ENCODE measurements at regions not wholly inside any gene's neighbourhood (a gene's known extent, or its start where the extent isn't known, plus 50 kb on each side); places are given as distances from the start of the nearest gene placed in this dataset.
"Not testable (repeated sequence)": the region's sequence is repeated elsewhere in the genome, so short reads cannot be mapped to it uniquely, and the experiment has no call there.

DNA sequence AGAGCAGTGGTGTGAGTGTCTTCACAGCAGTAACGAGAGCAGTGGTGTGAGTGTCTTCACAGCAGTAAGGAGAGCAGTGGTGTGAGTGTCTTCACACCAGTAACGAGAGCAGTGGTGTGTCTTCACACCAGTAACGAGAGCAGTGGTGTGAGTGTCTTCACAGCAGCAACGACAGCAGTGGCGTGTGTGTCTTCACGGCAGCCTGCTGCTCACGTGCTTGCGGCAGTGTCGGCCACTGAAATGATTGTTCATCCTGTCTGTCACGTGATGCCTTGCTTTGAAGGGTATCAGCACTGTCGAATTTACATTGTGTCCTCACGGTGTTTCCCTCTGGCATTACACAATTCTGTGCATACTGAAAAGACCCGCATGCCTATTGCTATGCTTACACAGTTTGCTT is 541.4 kb upstream of the SALL3 start:
- H3K4me3 ChIP-seq (ENCODE audit: extremely low read depth, insufficient read depth, low read length, poor library complexity, severe bottlenecking); H3K27ac ChIP-seq (ENCODE audit: low read depth, low read length, severe bottlenecking); H3K4me1 ChIP-seq (ENCODE audit: control insufficient read depth, insufficient read depth, low read length, poor library complexity, severe bottlenecking); H3K36me3 ChIP-seq (ENCODE audit: control insufficient read depth, insufficient read depth, low read length); H3K9me3 ChIP-seq (ENCODE audit: control insufficient read depth, low read length): not testable (repeated sequence)
- 88 to 93% methylated on average over 11 of the region's 13 CpGs for WGBS, 2 experiments (ENCODE audit: insufficient coverage in 2 of 2)

DNA sequence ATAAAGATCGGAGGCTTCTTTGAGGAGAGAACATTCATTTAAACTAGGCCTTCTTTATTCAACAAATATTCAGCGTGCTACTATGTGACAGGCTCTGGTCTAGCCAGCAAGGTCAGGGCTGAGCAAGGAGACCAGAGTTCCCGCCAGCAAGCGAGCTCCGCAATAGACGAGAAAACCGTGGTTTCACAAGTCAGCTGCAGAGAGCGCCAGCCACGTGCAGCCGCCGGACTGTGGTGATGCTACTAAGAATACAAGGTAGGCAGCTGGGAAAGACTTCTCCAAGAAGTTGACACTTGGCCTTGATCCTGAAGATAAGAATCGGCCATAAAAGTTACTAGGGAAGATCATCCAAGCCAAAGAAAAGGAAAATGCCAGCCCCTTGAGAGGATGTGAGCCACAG is 533.7 kb upstream of the SALL3 start:
- no peak overlapping the region for H3K4me3 ChIP-seq (ENCODE audit: extremely low read depth, insufficient read depth, low read length, poor library complexity, severe bottlenecking)
- no peak overlapping the region for H3K27ac ChIP-seq (ENCODE audit: low read depth, low read length, severe bottlenecking)
- H3K4me1 ChIP-seq (ENCODE audit: control insufficient read depth, insufficient read depth, low read length, poor library complexity, severe bottlenecking), result no peaks in the 10 kb centered on the region
- 90 to 93% methylated on average over 11 of the region's 12 CpGs for WGBS, 2 experiments (ENCODE audit: insufficient coverage in 2 of 2)
- H3K36me3 ChIP-seq (ENCODE audit: control insufficient read depth, insufficient read depth, low read length), result no peaks in the 10 kb centered on the region
- H3K9me3 ChIP-seq (ENCODE audit: control insufficient read depth, low read length), result no peaks in the 10 kb centered on the region

- no peak overlapping the region for H3K27ac ChIP-seq (ENCODE audit: low read depth, low read length, severe bottlenecking)
- WGBS, 2 experiments (ENCODE audit: insufficient coverage in 2 of 2), result 80 to 89% methylated on average over 1 to 2 of the region's 4 CpGs
- H3K9me3 ChIP-seq (ENCODE audit: control insufficient read depth, low read length), result no peaks in the 10 kb centered on the region
- no peaks in the 10 kb centered on the region for H3K4me1 ChIP-seq (ENCODE audit: control insufficient read depth, insufficient read depth, low read length, poor library complexity, severe bottlenecking)
- H3K36me3 ChIP-seq (ENCODE audit: control insufficient read depth, insufficient read depth, low read length), result no peaks in the 10 kb centered on the region
- no peak overlapping the region for H3K4me3 ChIP-seq (ENCODE audit: extremely low read depth, insufficient read depth, low read length, poor library complexity, severe bottlenecking)
Measured at GRCh38 chr18:78447211-78447610, 532.4 kb upstream of the SALL3 start.

GRCh38 chr18:78448106-78448505 is 531.5 kb upstream of the SALL3 start:
- H3K27ac ChIP-seq (ENCODE audit: low read depth, low read length, severe bottlenecking), result no peak overlapping the region
- H3K36me3 ChIP-seq (ENCODE audit: control insufficient read depth, insufficient read depth, low read length), result no peaks in the 10 kb centered on the region
- 64 to 73% methylated on average over 3 to 4 of the region's 5 CpGs for WGBS, 2 experiments (ENCODE audit: insufficient coverage in 2 of 2)
- H3K9me3 ChIP-seq (ENCODE audit: control insufficient read depth, low read length), result no peaks in the 10 kb centered on the region
- H3K4me1 ChIP-seq (ENCODE audit: control insufficient read depth, insufficient read depth, low read length, poor library complexity, severe bottlenecking), result no peaks in the 10 kb centered on the region
- no peak overlapping the region for H3K4me3 ChIP-seq (ENCODE audit: extremely low read depth, insufficient read depth, low read length, poor library complexity, severe bottlenecking)

DNA sequence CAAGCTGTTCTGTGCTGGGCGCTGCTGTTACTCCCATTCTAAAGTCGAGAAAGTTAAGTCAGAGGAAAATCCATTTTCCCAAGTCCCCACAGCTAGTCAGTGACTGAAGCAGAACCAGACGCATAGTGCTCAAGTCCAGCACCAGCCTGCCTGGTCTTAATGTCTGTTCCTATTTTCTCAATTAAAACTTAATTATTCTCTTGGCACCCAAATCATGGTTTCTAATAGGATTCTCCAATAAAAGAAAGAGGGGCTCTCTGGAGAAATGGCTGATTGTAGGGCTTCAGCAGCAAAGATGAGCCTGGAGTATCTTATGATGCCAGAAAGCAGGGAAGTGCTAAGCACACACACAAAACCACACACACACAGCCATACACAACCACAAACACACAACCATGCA is 531.0 kb upstream of the SALL3 start:
- no peak overlapping the region for H3K4me3 ChIP-seq (ENCODE audit: extremely low read depth, insufficient read depth, low read length, poor library complexity, severe bottlenecking)
- no peaks in the 10 kb centered on the region for H3K4me1 ChIP-seq (ENCODE audit: control insufficient read depth, insufficient read depth, low read length, poor library complexity, severe bottlenecking)
- H3K36me3 ChIP-seq (ENCODE audit: control insufficient read depth, insufficient read depth, low read length), result no peaks in the 10 kb centered on the region
- H3K9me3 ChIP-seq (ENCODE audit: control insufficient read depth, low read length), result no peaks in the 10 kb centered on the region
- 86 to 93% methylated on average over 3 of the region's 3 CpGs for WGBS, 2 experiments (ENCODE audit: insufficient coverage in 2 of 2)
- no peak overlapping the region for H3K27ac ChIP-seq (ENCODE audit: low read depth, low read length, severe bottlenecking)

DNA sequence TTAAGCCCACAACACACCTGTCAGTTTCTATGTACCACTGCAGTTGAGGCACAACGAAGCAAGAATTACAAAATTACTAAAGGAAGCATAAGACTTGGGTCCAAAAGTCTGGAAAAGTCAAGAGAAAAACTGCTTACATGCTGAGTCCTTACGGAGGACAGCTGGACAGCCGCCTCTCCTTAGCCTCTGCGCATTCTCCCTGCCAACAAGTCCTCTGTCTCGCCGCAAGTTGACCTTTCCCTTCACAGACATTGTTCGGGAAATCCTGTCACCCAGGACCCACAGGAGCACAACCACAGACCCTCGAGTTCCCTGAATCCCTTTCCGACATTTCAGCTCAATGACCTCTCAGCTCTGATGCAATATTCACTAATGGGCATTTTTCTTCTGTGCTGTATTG is 525.4 kb upstream of the SALL3 start:
- WGBS, 2 experiments (ENCODE audit: insufficient coverage in 2 of 2), result 84 to 86% methylated on average over 6 to 8 of the region's 9 CpGs
- Histone ChIP-seq H3K4me3 (ENCODE audit: extremely low read depth, insufficient read depth, low read length, poor library complexity, severe bottlenecking) (no peak overlapping the region), H3K27ac (ENCODE audit: low read depth, low read length, severe bottlenecking) (no peak overlapping the region), H3K4me1 (ENCODE audit: control insufficient read depth, insufficient read depth, low read length, poor library complexity, severe bottlenecking) (peaks cover 3% of the 10 kb centered on the region), H3K9me3 (ENCODE audit: control insufficient read depth, low read length) (no peaks in the 10 kb centered on the region), H3K36me3 (ENCODE audit: control insufficient read depth, insufficient read depth, low read length) (no peaks in the 10 kb centered on the region)

DNA sequence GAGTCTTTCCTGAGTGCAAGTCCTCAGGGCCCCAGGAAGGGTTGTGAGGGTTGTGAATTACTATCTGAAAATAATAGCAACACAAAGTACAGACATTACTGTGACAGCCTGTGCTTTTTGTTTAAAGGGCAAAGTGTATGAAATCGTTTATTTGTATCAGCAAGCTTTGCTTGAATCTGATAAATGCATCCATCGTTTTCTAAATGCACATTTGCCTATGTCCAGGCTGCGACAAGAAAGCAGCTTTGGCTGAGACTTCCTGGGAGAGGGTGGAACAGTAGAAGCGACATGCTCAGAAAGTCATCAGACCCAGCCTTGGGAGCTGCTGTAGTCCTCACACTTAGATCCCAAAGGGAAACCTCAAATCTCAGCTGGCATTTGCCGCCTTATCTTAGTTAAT is 524.2 kb upstream of the SALL3 start:
- peaks cover 3% of the 10 kb centered on the region for H3K4me1 ChIP-seq (ENCODE audit: control insufficient read depth, insufficient read depth, low read length, poor library complexity, severe bottlenecking)
- no peak overlapping the region for H3K4me3 ChIP-seq (ENCODE audit: extremely low read depth, insufficient read depth, low read length, poor library complexity, severe bottlenecking)
- no peak overlapping the region for H3K27ac ChIP-seq (ENCODE audit: low read depth, low read length, severe bottlenecking)
- no peaks in the 10 kb centered on the region for H3K36me3 ChIP-seq (ENCODE audit: control insufficient read depth, insufficient read depth, low read length)
- WGBS, 2 experiments (ENCODE audit: insufficient coverage in 2 of 2), result 89 to 93% methylated on average over 3 of the region's 5 CpGs
- H3K9me3 ChIP-seq (ENCODE audit: control insufficient read depth, low read length), result no peaks in the 10 kb centered on the region

DNA sequence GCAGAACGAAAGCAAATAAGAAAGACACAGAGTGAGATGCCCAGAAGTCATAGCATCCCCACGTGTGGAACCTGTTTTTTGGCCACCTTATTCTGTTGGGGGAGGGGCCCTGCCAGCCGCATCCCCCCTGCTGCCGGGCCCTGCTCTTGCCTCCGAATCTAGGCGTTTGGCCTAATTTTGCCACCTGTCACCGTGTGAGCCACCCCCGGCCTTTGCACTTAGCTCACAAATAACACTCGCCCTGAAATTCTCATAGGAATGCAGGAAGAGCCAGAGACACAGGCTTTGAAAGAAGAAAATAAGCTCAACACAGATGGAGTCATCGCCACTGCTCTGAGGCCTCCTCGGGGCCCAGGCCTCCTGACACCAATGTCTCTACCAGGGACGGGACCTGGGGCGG is 522.6 kb upstream of the SALL3 start:
- Histone ChIP-seq H3K4me3 (ENCODE audit: extremely low read depth, insufficient read depth, low read length, poor library complexity, severe bottlenecking) (no peak overlapping the region), H3K4me1 (ENCODE audit: control insufficient read depth, insufficient read depth, low read length, poor library complexity, severe bottlenecking) (peaks cover 3% of the 10 kb centered on the region), H3K27ac (ENCODE audit: low read depth, low read length, severe bottlenecking) (no peak overlapping the region), H3K36me3 (ENCODE audit: control insufficient read depth, insufficient read depth, low read length) (no peaks in the 10 kb centered on the region), H3K9me3 (ENCODE audit: control insufficient read depth, low read length) (no peaks in the 10 kb centered on the region)
- WGBS, 2 experiments (ENCODE audit: insufficient coverage in 2 of 2), result 82 to 90% methylated on average over 7 to 11 of the region's 13 CpGs

GRCh38 chr18:78457731-78458130 is 521.9 kb upstream of the SALL3 start:
- H3K36me3 ChIP-seq (ENCODE audit: control insufficient read depth, insufficient read depth, low read length), result no peaks in the 10 kb centered on the region
- no peak overlapping the region for H3K27ac ChIP-seq (ENCODE audit: low read depth, low read length, severe bottlenecking)
- H3K4me3 ChIP-seq (ENCODE audit: extremely low read depth, insufficient read depth, low read length, poor library complexity, severe bottlenecking), result no peak overlapping the region
- WGBS, 2 experiments (ENCODE audit: insufficient coverage in 2 of 2), result 89 to 93% methylated on average over 7 of the region's 7 CpGs
- peaks cover 3% of the 10 kb centered on the region for H3K4me1 ChIP-seq (ENCODE audit: control insufficient read depth, insufficient read depth, low read length, poor library complexity, severe bottlenecking)
- no peaks in the 10 kb centered on the region for H3K9me3 ChIP-seq (ENCODE audit: control insufficient read depth, low read length)

DNA sequence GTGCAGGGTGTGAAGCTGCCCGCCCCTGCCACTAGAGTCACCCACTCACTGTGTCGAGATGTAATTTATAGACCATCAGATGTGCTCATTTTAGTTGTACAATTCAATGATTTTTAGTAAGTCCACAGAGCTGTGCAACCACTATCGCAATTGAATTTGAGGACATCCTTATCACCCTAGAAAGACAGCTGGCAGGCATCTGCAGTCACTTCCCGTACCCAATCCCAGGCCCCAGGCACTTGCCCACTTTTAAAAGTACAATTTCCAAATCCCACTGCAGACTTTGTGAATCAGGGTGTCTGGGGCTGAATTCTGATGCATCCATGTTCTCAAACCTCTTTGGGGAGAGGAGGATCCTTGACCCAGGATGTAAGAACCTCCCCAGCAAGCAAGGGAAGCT is 521.3 kb upstream of the SALL3 start:
- H3K36me3 ChIP-seq (ENCODE audit: control insufficient read depth, insufficient read depth, low read length), result no peaks in the 10 kb centered on the region
- H3K27ac ChIP-seq (ENCODE audit: low read depth, low read length, severe bottlenecking), result no peak overlapping the region
- no peaks in the 10 kb centered on the region for H3K9me3 ChIP-seq (ENCODE audit: control insufficient read depth, low read length)
- H3K4me3 ChIP-seq (ENCODE audit: extremely low read depth, insufficient read depth, low read length, poor library complexity, severe bottlenecking), result no peak overlapping the region
- 93 to 100% methylated on average over 1 to 3 of the region's 4 CpGs for WGBS, 2 experiments (ENCODE audit: insufficient coverage in 2 of 2)
- peaks cover 3% of the 10 kb centered on the region for H3K4me1 ChIP-seq (ENCODE audit: control insufficient read depth, insufficient read depth, low read length, poor library complexity, severe bottlenecking)

- Histone ChIP-seq H3K4me1 (ENCODE audit: control insufficient read depth, insufficient read depth, low read length, poor library complexity, severe bottlenecking) (peaks cover 3% of the 10 kb centered on the region), H3K36me3 (ENCODE audit: control insufficient read depth, insufficient read depth, low read length) (no peaks in the 10 kb centered on the region), H3K4me3 (ENCODE audit: extremely low read depth, insufficient read depth, low read length, poor library complexity, severe bottlenecking) (no peak overlapping the region), H3K27ac (ENCODE audit: low read depth, low read length, severe bottlenecking) (no peak overlapping the region), H3K9me3 (ENCODE audit: control insufficient read depth, low read length) (peaks cover 7% of the 10 kb centered on the region)
- WGBS, 2 experiments (ENCODE audit: insufficient coverage in 2 of 2), result 78 to 81% methylated on average over 2 of the region's 3 CpGs
Measured at GRCh38 chr18:78459668-78460067, 520.0 kb upstream of the SALL3 start.

- Histone ChIP-seq H3K4me3 (ENCODE audit: extremely low read depth, insufficient read depth, low read length, poor library complexity, severe bottlenecking) (no peak overlapping the region), H3K9me3 (ENCODE audit: control insufficient read depth, low read length) (peaks cover 13% of the 10 kb centered on the region), H3K27ac (ENCODE audit: low read depth, low read length, severe bottlenecking) (no peak overlapping the region), H3K36me3 (ENCODE audit: control insufficient read depth, insufficient read depth, low read length) (no peaks in the 10 kb centered on the region), H3K4me1 (ENCODE audit: control insufficient read depth, insufficient read depth, low read length, poor library complexity, severe bottlenecking) (peaks cover 3% of the 10 kb centered on the region)
- 100% methylated on average over 2 of the region's 3 CpGs for WGBS, 2 experiments (ENCODE audit: insufficient coverage in 2 of 2)
Measured at GRCh38 chr18:78460558-78460957, 519.1 kb upstream of the SALL3 start.

Data from mesodermal cell (in vitro differentiated cells).